ENCODE measurements at regions not wholly inside any gene's neighbourhood (a gene's known extent, or its start where the extent isn't known, plus 50 kb on each side); places are given as distances from the start of the nearest gene placed in this dataset.

DNA sequence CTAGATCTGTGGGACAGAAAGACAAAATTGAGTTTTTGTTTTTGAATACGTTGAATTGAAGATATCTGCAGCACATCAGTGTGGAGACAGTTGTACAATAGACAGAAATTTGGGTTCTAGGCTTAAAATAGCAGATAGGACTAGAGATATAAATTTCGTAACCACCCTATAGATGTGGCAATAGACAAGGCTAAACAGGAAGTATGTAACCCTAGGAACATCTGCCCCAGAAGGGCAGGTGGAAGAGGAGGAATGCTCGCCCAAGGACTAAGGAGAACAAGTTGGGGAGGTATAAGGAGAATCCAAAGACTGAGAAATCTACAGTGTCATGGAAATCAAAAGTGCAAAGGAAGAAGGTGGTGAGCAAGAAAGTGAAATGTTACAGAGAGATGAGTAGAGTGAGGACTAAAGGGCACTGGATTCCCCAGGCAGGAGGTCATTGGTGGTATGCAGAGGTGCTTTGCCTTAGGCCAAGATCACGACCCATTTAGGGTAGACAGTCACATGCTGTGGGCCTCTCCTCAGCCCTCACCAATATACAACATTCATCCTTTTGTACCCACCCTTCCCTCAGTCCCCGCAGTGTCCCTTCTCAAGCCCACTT, 109.1 kb upstream of the ELL2 start:
- H3K4me1 ChIP-seq (ENCODE audit: insufficient read depth, low read length) = no peaks in the 10 kb centered on the region
- no peaks in the 10 kb centered on the region for H3K9me3 Mint-ChIP-seq
- intact Hi-C loops (cut with DNase I, micrococcal nuclease) = no loop called here
- CTCF ChIA-PET = no interaction called here
- no peaks in the 10 kb centered on the region for H3K27me3 Mint-ChIP-seq
- ATAC-seq (ENCODE audit: poor library complexity) (no peak), DNase-seq (no peak)
- no peaks in the 10 kb centered on the region for H3K4me1 Mint-ChIP-seq (ENCODE audit: low read depth)
- H3K27ac ChIP-seq (ENCODE audit: low read depth in 1 of 2, low read length in 2 of 2) = no peak overlapping the region
- H3K27me3 ChIP-seq (ENCODE audit: control insufficient read depth in 1 of 2, insufficient read depth in 2 of 2, low read length in 2 of 2) = no peaks in the 10 kb centered on the region
- POLR2A ChIA-PET = no interaction called here
- H3K36me3 Mint-ChIP-seq (ENCODE audit: low read depth) = no peaks in the 10 kb centered on the region
- H3K36me3 ChIP-seq (ENCODE audit: insufficient read depth, low read length) = no peaks in the 10 kb centered on the region
- no peak overlapping the region for H3K27ac Mint-ChIP-seq
- TF ChIP-seq, protein P1, sequence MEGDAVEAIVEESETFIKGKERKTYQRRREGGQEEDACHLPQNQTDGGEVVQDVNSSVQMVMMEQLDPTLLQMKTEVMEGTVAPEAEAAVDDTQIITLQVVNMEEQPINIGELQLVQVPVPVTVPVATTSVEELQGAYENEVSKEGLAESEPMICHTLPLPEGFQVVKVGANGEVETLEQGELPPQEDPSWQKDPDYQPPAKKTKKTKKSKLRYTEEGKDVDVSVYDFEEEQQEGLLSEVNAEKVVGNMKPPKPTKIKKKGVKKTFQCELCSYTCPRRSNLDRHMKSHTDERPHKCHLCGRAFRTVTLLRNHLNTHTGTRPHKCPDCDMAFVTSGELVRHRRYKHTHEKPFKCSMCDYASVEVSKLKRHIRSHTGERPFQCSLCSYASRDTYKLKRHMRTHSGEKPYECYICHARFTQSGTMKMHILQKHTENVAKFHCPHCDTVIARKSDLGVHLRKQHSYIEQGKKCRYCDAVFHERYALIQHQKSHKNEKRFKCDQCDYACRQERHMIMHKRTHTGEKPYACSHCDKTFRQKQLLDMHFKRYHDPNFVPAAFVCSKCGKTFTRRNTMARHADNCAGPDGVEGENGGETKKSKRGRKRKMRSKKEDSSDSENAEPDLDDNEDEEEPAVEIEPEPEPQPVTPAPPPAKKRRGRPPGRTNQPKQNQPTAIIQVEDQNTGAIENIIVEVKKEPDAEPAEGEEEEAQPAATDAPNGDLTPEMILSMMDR (IDR thresholded peaks at IDR 0.05) = no peak
- no peak overlapping the region for H3K4me3 Mint-ChIP-seq
- H3K4me3 ChIP-seq (ENCODE audit: low read length) = no peak overlapping the region
- H3K9me3 ChIP-seq (ENCODE audit: control insufficient read depth in 1 of 2, insufficient read depth in 1 of 2, low read length in 2 of 2) = no peaks in the 10 kb centered on the region

DNA sequence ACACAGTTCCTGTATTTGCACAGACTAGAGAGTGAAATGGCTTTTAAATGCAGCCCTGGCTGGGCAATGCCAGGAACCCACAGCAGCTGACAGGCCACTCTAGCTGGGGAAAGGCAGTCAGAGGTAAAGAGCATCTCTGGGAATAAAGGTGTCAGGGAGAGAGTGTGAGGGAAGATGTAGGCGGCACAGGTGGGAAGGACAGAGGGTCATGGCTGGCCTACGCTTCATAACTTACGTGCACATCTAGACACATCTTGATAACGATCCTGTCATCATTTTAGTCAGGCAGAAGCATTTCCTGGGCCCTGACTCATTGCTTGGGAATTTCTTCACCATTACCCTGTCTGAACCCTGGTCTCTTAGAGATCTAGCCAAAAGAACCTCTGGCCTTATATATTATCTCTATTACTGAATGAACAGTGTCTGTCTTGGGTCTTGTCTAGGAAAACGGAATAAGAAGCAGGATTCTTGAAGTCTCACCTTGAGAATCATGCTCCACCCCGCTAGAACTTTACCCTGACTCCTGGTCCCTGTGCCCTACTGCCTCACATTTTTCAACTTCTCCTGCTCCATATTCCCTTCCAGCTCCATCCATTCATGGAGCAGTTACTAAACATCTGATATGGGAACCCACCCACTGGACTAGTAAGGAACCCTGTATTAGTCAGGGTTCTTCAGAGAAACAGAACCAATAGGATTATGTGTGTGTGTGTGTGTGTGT, 106.4 kb upstream of the ELL2 start:
- Histone ChIP-seq H3K27me3 (ENCODE audit: control insufficient read depth in 1 of 2, insufficient read depth in 2 of 2, low read length in 2 of 2) (no peaks in the 10 kb centered on the region), H3K4me1 (ENCODE audit: insufficient read depth, low read length) (no peaks in the 10 kb centered on the region), H3K36me3 (ENCODE audit: insufficient read depth, low read length) (no peaks in the 10 kb centered on the region), H3K9me3 (ENCODE audit: control insufficient read depth in 1 of 2, insufficient read depth in 1 of 2, low read length in 2 of 2) (no peaks in the 10 kb centered on the region), H3K27ac (ENCODE audit: low read depth in 1 of 2, low read length in 2 of 2) (no peak overlapping the region), H3K4me3 (ENCODE audit: low read length) (no peak overlapping the region)
- ChIA-PET CTCF (no interaction called here), POLR2A (no interaction called here)
- H3K36me3 Mint-ChIP-seq (ENCODE audit: low read depth) = no peaks in the 10 kb centered on the region
- H3K27ac Mint-ChIP-seq = no peak overlapping the region
- intact Hi-C loops (cut with DNase I, micrococcal nuclease) = no loop called here
- TF ChIP-seq, protein P1 (IDR thresholded peaks at IDR 0.05) = no peak
- H3K4me1 Mint-ChIP-seq (ENCODE audit: low read depth) = no peaks in the 10 kb centered on the region
- DNase-seq = no peak
- no peak for ATAC-seq (ENCODE audit: poor library complexity)
- no peaks in the 10 kb centered on the region for H3K27me3 Mint-ChIP-seq
- H3K9me3 Mint-ChIP-seq = no peaks in the 10 kb centered on the region
- no peak overlapping the region for H3K4me3 Mint-ChIP-seq

DNA sequence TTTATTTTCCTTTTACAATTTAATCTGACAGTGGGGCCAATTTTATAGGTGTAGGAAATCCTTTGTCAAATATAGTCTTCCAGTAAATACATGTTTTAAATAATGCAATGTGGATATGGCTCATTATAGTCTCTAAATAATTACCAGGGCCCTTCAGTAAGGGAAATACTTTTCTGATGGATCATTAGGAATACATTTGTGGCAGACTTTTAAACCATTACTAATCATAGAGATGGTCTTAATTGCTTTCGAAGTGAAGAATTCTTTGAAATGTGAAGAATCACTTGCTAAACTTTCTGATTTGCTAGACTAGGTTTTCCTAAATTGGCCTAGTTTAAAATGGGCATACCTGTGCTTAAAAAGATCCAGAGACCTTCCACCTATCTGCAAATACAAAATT, 105.6 kb upstream of the ELL2 start:
- H3K27ac ChIP-seq (ENCODE audit: low read depth in 1 of 2, low read length in 2 of 2) = no peak overlapping the region
- no peaks in the 10 kb centered on the region for H3K9me3 Mint-ChIP-seq
- ChIA-PET POLR2A (no interaction called here), CTCF (no interaction called here)
- H3K27ac Mint-ChIP-seq = no peak overlapping the region
- H3K4me1 Mint-ChIP-seq (ENCODE audit: low read depth) = no peaks in the 10 kb centered on the region
- H3K27me3 ChIP-seq (ENCODE audit: control insufficient read depth in 1 of 2, insufficient read depth in 2 of 2, low read length in 2 of 2) = no peaks in the 10 kb centered on the region
- no peak for ATAC-seq (ENCODE audit: poor library complexity)
- no peak overlapping the region for H3K4me3 ChIP-seq (ENCODE audit: low read length)
- no peaks in the 10 kb centered on the region for H3K9me3 ChIP-seq (ENCODE audit: control insufficient read depth in 1 of 2, insufficient read depth in 1 of 2, low read length in 2 of 2)
- TF ChIP-seq, protein P1 (IDR thresholded peaks at IDR 0.05) = no peak
- no peaks in the 10 kb centered on the region for H3K4me1 ChIP-seq (ENCODE audit: insufficient read depth, low read length)
- no peak overlapping the region for H3K4me3 Mint-ChIP-seq
- no peaks in the 10 kb centered on the region for H3K36me3 ChIP-seq (ENCODE audit: insufficient read depth, low read length)
- H3K27me3 Mint-ChIP-seq = no peaks in the 10 kb centered on the region
- DNase-seq = no peak
- intact Hi-C loops (cut with DNase I, micrococcal nuclease) = no loop called here
- no peaks in the 10 kb centered on the region for H3K36me3 Mint-ChIP-seq (ENCODE audit: low read depth)

Measured in CD4-positive, alpha-beta T cell (primary cell).